HG03575 (cell line): ENCODE measurements at regions not wholly inside any gene's neighbourhood (a gene's known extent, or its start where the extent isn't known, plus 50 kb on each side); places are given as distances from the start of the nearest gene placed in this dataset.

Experiments used
- ATAC-seq: cut with Tn5 transposase; IDR thresholded peaks from one replicate; pipeline ENCODE4 v1.9.1; 2021; ENCODE audit not compliant: unreplicated experiment, insufficient number of reproducible peaks, low FRiP score; ENCODE audit errors: extremely low read depth

DNA sequence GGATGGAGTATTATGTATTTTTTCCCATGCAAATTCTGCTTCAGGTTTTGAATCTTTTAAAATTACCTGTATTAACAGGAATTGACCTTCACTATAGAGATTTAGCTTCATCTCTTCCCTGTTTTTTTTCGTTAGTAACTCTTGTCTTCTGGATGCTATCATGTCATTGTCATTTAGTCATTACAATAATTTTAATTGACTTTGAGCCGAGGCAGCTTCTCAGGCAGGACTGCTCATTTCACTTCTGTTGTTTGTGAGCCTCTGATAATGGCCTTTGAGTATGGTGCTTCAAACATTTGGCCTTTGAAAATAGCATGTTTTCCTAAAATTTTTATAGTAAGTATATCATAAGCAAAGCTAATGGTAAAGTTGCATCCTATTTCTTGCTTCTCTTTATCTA lies 375.1 kb upstream of the MMS22L start:
- ATAC-seq, result no peak

DNA sequence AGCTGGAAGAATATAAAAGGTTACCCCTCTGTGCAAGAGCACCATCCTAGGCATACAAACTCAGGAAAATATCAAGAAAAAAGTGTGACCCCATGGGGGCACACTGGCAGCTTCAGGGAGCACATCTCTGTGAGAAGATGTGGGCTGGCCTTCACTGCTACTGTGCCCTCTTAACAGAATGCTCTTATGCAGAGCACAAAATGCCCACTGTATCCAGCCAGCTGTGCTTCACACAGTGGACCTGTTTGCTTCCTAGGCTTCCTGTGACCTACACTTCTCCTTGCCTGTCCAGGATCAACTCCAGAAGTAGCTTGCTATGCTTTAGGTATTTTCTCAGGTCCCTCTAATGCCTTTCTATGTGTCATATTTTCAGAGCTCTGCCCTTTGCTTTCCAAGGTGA lies 380.2 kb upstream of the MMS22L start:
- no peak for ATAC-seq

DNA sequence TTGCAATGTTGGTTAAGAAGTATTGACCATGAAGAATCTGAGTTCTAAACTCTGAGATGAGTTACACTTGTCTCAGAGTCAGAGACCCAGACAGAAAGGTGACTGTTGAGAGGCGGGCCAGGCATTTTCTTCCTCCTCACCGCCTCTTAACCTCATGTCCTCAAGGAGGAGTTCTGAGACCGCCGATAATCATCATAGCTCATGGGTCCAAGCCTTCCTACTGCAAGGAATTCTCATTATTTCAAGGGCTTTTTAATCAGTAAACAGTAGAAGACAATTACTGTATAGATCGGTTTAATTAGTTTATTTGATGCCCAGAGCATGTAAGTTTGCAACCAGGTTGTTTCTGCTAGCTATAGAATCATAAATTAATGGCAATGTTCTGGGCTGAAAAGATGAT lies 382.4 kb upstream of the MMS22L start:
- no peak for ATAC-seq

DNA sequence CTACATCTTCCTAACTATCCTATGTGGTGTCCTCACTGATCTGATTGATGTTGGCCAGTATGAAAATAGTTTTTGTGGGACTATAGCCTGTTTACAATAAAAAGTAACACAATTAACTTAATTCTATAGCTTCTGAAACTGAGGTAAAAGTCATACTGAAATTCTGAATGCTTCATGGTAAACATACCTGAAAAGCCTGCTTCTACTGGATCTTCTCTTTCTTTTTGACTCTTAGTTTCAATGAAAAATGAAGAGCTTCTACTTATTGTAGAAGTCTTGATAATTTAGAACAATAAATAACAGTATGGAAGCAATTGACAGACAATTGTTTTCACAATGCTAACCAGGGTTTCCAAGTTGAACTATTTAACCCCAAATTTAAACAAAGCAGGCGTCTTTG lies 383.9 kb upstream of the MMS22L start:
- ATAC-seq, result no peak

DNA sequence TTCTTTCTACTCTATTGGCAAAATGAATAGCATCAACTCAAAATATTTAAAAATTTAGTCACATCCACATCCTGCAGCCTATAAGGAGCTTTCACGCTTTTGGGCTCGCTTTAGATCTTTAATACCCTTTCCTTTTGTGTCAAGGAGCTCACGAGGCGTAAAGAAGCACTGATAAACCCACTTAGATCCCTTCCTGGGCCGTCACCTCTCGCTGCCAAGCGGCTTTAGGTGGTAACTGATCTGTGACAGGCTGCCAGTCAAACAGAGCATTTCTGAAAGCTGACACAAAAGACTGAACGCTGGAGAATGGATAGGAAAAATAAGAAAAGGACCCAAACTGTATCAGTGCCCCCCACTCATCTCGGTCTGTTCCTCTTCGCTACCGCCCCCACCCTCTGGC lies 385.7 kb upstream of the MMS22L start:
- ATAC-seq, result no peak

DNA sequence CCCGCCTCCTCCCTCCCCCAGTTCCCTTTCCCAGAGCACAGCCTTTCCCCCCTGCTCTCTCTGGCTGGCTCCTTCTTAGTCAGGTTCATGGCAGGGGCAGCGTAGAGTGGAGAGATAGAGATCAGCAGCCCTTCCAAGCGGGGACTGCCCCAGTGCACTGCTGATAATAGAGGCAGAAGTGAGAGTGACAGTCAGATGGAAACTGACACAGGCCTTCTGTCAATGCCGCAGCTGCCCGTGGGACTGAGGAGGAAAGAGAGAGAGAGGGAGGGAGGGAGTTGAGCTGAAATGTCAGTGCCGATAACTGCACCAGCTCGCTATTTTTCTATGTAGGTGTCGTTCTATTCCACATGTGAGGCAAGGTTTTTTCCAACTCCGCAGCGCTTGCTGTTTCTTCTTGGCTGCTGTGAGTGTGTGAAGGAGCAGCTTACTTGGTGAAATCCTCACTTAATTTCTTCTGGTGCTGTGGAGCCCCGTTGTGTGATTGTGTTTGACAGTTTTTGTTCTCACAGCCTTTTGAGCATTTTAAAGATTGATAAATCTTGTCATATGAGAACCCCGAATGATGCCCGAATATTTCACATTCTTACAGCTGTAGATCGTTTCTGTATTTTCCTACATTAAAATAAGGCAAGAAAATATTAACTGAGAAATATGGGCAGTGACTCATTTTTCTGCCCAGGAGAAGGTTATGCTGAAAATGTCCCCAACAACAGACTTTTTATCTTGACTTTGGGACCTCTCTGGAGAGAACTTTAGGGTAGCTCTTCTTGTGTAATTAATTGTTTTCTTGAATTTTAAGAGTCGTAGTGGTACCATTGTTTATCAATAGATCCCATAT lies 386.4 kb upstream of the MMS22L start:
- ATAC-seq, result peak; percentile 99

DNA sequence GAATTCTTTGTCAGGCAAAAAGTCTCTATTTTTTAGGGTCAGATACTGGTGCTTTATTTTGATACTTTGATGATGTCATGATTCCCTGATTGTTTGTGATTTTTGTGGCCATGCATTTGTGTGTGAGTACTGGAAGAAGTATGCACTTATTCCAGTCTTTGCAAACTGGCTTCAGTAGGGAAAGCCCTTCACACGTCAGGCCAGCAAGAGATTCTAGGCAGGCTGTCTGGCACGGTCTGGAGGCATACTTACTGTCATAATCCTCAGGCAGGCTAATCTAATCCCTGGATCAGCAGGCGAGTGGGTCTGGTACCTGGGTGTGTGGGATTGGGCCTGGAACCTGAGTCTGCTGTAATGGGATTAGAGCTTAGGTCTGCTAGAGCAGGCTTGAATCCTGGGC lies 391.8 kb upstream of the MMS22L start:
- ATAC-seq, result no peak

DNA sequence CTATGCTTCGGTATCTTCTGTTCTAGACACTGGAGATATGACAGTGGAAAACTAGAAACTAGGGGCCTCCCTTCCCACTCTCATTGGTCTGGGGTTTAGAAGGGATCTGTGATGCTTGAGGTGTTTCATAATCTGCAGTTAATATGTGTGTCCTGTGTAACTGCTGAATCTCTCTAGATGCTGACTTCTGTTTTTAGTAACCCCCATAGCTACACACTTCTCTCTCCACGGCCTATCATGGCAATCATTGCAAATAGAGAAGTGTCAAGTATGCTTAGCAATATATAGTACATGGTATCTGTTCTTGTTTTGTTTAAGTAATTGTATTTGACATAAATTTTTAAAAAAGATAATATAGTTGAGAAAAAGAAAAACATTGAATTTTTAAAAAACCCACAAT lies 394.6 kb upstream of the MMS22L start:
- ATAC-seq, result no peak

DNA sequence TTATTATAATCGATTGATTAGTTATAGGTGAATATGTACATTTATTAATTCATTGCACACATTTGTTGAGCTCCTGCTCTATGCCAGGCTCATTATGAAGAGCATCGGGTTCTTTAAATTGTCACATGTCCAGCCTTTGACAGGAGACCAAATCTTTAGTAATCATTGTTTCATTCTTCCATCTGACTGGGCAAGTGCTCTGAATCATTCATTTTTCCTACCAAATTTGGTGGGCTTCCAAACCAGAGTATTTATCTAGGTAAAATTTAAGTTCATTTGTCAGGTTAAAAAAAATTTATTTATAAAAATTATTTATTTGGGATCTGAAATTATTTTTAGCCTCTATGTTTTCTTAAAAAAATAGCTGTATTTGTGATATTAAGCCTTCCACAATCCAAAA lies 404.9 kb upstream of the MMS22L start:
- ATAC-seq, result no peak

DNA sequence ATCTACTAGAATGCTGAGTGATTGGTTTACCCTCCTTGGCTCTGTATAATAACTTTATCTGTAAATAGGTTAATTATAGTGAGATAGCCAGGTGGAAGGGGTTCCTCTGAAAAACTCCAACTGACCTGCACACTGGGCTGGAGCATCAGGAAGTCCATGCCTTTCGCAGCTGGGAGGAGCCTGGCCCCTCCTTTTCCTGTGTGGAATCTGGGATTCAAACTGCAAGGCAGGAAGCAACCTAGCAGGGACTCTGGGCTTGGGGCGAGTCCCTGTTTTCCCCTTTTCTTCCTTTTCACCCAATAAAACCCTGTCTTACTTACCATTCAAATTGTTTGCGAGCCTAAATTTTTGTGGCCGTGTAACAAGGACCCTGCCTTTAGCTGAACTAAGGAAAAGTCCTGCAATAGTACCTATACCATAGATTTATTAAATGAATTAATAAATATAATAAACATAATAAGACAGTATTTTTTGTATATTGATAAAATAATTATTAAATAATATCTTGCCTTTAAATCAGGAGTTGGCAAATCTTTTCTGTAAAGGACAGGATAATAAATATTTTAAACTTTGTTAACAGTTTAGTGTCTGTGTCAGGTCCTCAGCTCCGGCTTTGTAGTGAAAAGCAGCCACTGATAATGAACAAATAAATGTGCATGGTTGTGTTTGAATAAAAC lies 406.2 kb upstream of the MMS22L start:
- no peak for ATAC-seq

DNA sequence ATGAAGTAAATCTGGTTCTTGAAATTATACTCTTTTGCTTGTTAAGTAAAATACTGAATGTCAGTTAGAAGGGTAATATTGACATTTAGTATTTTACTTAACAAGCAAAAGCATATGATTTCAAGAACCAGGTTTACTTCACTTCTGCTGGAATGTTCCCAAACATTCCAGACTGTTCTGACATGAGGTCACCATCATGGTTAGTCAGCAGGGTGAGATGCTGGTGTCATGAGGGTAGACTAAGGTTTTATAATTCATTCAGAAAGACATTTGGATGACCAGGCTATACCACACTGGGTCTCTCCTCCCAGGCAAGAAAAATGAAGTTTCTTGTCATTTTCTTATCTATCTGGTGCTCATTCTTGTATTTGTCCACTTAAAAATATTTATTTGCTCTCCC lies 414.4 kb upstream of the MMS22L start:
- ATAC-seq, result no peak

DNA sequence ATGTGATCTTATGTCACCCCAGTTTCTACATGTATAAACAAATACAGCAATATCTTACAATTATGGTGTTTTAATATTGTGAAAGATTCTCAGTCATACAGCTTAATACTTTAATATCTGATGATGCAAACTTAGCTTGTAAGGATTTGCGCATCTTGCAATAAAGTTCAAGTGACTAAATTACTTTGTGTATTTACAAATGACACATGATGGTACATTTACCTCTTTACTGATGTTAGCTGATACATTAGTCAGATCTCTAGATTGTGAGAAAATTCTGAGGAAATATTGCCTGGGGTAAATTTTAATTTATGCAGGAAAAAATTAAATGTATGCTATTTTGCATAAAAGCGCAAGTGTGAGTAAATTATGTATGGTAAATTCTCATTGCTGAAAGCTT lies 418.8 kb upstream of the MMS22L start:
- no peak for ATAC-seq

DNA sequence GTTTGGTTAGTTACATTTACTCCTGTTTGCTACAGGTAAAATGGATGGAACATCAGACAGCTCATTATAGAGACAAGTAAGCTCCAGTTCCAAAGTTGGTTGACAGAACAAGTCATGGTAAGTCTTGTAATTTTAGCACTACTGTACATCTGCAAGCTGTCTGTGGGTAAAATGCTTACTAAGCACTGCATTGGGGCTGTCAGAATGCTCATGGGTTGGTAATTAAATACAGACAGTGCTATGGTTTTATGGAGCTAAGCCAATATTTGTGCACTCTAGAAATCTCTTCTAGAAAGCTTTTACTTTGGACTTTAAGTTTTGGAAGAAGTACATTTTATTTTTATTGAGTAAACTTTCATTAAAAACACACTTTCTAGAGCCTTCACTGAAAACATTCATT lies 419.2 kb upstream of the MMS22L start:
- no peak for ATAC-seq

DNA sequence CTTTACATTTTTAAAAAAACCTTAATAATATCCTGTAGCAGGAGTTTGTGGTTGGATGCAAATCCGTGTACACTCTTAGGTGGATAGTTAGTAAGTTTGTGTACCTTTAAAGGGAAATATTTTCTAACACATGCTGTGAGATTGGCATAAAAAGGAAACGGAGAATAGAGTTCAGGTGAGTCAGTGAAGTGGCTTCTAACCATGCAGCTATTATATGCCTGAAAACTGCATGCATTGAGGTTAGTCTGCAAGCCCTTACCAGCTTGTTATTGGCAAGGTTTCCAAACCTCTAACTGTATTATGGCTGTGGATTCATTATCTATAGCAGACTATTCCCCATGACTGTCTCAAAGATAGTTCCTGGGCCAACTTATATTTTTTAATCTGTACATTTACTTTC lies 420.6 kb upstream of the MMS22L start:
- ATAC-seq, result no peak

DNA sequence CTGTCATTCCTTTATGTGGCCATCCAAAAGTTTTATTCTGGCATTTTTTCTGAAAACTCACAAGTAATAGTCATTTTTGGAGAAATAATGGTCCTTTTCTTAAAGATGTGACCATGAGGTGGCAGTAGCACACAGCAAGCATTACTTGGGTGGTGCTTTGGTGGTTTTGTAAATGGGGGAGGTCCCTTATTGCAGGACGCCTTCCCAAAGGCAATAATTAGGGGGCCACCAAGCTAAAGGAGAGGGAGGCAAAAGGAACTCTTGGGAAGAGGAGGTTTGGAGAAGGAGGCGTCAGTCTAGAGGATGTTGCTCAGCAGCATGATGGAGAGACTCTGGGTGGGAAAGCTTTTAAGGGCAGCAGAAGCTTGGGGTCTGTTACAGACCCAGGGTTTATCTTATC lies 422.6 kb upstream of the MMS22L start:
- ATAC-seq, result no peak

DNA sequence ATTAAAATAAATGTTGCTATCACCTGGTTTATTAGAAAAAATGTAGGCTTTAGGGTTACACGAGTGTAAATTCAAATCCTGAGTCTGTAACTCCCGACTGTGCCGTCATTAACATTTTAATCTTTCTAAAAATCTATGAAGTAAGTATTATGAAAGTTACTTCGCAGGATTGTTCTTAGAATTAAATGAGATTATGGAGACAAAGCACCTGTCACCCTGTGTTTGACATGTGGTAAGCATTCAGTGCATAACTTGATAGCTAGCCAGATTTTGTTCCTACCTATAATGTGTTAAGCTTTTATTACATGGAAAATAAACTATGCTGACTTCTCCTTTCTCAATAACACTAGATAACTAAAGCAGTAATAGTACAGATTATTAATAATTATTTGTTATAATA lies 429.7 kb upstream of the MMS22L start:
- ATAC-seq, result no peak

DNA sequence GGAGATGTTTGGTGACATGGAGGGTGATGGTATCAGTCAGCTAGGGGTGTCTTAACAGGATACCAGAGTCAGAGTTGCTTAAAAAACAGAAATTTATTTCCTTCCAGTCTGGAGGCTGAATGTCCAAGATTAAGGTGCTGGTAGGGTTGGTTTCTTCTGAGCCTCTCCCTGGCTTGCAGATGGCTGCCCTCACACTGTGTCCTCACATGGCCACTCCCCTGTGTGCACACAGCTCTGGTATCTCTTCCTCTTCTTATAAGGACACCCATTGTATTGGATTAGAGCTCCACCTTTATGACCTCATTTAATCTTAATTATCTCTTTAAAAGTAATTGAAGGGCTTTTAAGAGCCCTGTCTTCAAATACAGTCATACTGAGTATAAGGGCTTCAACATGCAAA lies 431.8 kb upstream of the MMS22L start:
- no peak for ATAC-seq

DNA sequence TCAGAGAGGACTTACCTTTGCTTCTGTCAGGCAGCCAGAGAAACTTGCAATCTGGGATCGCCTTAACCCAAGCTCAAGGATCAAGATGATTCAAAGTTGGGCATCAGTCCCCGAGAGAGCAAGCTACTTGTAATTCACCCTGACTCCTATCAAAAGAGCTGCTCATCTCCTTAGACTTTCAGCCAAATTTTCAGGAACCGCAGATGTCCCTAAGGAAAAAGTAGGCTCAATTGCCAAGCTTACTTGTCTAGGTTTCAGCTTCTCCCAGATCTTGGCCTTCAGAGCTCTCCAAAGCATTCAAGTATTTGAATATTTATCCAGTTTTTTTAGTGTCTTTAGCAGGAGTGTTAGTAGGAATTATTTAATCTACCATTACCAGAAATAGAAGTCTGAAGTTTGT lies 434.1 kb upstream of the MMS22L start:
- no peak for ATAC-seq

DNA sequence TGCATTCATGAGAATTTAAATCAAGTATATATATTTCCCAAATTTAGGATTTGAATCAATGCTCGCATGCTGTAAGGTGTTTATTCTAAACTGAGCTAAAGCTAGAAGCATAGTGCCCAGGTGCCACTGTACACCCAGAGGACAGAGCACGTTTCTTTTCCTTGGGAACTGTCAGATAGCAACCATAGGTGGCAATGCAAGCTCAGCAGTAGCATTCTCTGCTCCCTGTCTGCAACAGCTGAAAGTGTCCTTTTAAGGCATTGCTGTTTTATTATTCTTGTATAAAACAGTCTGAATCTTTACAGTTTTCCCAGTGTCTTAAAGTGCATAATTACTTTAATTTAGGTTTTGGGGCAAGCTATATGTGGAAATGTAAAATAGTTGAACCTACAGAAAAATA lies 443.4 kb upstream of the MMS22L start:
- ATAC-seq, result no peak

DNA sequence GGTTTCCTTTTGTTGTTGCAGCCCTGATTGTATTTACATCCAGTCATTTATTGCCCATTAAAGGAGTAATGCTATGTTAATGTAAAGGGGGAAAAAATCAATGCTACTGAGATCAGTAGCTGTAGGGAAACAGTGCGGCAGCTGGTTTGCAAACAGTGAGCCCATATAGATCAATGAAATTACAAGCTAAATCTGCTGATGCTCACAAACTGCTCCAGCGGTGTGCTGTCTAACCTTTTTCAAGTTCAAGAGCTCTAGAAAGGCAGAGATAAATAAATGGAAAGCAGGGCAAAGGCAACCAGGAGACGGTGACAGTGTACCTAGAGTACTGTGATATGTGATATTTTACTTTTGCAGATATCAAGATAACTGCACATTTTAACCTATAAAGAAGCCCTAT lies 449.0 kb upstream of the MMS22L start:
- ATAC-seq, result no peak

DNA sequence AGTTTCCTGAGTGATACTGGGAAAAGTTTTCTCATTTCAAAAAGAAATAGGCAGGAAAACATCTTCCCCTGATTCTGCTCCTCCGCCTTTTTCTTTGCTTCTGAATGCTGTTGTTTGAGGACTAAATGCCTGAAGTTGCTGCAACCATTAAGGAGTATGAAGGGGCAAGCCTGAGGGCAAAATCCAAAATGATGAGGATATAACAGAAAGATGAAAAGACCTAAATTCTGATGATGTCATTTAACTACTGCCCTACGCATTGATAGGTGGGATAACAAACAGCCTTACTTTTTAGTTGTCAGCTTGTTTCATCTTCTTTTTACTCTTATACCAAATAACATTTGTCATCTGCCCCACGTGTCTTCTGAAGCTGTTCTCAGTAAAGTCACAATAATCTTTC lies 474.6 kb upstream of the MMS22L start:
- no peak for ATAC-seq
